WTC11 (cell line): ENCODE measurements at regions not wholly inside any gene's neighbourhood (a gene's known extent, or its start where the extent isn't known, plus 50 kb on each side); places are given as distances from the start of the nearest gene placed in this dataset.

Experiments used
- ATAC-seq: fragments of 200-7000 bp; cut with Tn5 transposase; 2 replicates; pipeline ENCODE4 v1.10.0; 2021; ENCODE audit warnings: mild to moderate bottlenecking, moderate library complexity
- CTCF ChIA-PET: fragments of 300-600 bp; sonication (Branson Sonifier 250); formaldehyde crosslinking; loops from one replicate; lab custom pipeline; 2021; ENCODE audit warnings: antibody characterized with exemption; lab: Charles Lee
- POLR2A ChIA-PET: fragments of 350-600 bp; sonication (Branson Sonifier 250); formaldehyde crosslinking; loops from one replicate; lab custom pipeline; 2021; ENCODE audit warnings: antibody characterized with exemption; lab: Charles Lee
- DNase-seq: peaks from one replicate; pipeline ENCODE4 v3.0.0; 2021; ENCODE audit warnings: low spot score
- H3K27ac Mint-ChIP-seq: 2 replicates; pipeline ENCODE4 v1.8.0; 2021; ENCODE audit warnings: mixed read lengths
- H3K27me3 Mint-ChIP-seq: 2 replicates; pipeline ENCODE4 v1.8.0; 2021; ENCODE audit warnings: low read depth, mild to moderate bottlenecking, moderate library complexity, mixed read lengths
- H3K36me3 Mint-ChIP-seq: 2 replicates; pipeline ENCODE4 v1.8.0; 2021; ENCODE audit warnings: mixed read lengths
- H3K4me1 Mint-ChIP-seq: 2 replicates; pipeline ENCODE4 v1.8.0; 2022; ENCODE audit warnings: mixed read lengths
- H3K4me3 Mint-ChIP-seq: 2 replicates; pipeline ENCODE4 v1.8.0; 2021; ENCODE audit warnings: mild to moderate bottlenecking, moderate library complexity, mixed read lengths
- H3K9me3 Mint-ChIP-seq: 2 replicates; pipeline ENCODE4 v1.8.0; 2021; ENCODE audit warnings: mixed read lengths
- CBFB ChIP-seq: sonication (generic); formaldehyde crosslinking; IDR thresholded peaks from 2 replicates; pipeline ENCODE4 v1.8.1; 2022; ENCODE audit warnings: mild to moderate bottlenecking, low read depth, missing genetic modification reagents
- CREB1 ChIP-seq: sonication (generic); formaldehyde crosslinking; IDR thresholded peaks from 2 replicates; pipeline ENCODE4 v1.8.0; 2023; ENCODE audit warnings: mild to moderate bottlenecking, missing genetic modification reagents
- CREM ChIP-seq: sonication (generic); formaldehyde crosslinking; IDR thresholded peaks from 2 replicates; pipeline ENCODE4 v1.8.1; 2022; ENCODE audit warnings: mild to moderate bottlenecking, missing genetic modification reagents, moderate library complexity
- ELF4 ChIP-seq: sonication (generic); formaldehyde crosslinking; IDR thresholded peaks from 2 replicates; pipeline ENCODE4 v1.8.1; 2022; ENCODE audit warnings: low read depth, mild to moderate bottlenecking, moderate library complexity, missing genetic modification reagents
- ESRRA ChIP-seq: sonication (generic); formaldehyde crosslinking; IDR thresholded peaks from 2 replicates; pipeline ENCODE4 v1.8.1; 2022; ENCODE audit warnings: mild to moderate bottlenecking, missing genetic modification reagents, borderline replicate concordance
- GABPB1 ChIP-seq: sonication (generic); formaldehyde crosslinking; IDR thresholded peaks from 2 replicates; pipeline ENCODE4 v1.8.1; 2023; ENCODE audit warnings: mild to moderate bottlenecking, missing genetic modification reagents
- MXD4 ChIP-seq: fragments of 250-450 bp; sonication (Bioruptor Pico); IDR thresholded peaks from 2 replicates; pipeline ENCODE4 v1.8.0; 2021; ENCODE audit warnings: mild to moderate bottlenecking, moderate library complexity, borderline replicate concordance
- NFATC4 ChIP-seq: fragments of 250-450 bp; sonication (Bioruptor Pico); IDR thresholded peaks from 2 replicates; pipeline ENCODE4 v1.9.0; 2021; ENCODE audit warnings: mild to moderate bottlenecking
- NR1H2 ChIP-seq: sonication (generic); formaldehyde crosslinking; IDR thresholded peaks from 2 replicates; pipeline ENCODE4 v1.9.0; 2021; ENCODE audit warnings: mild to moderate bottlenecking, moderate library complexity, missing genetic modification reagents
- OVOL2 ChIP-seq: fragments of 250-450 bp; sonication (Bioruptor Pico); IDR thresholded peaks from 2 replicates; pipeline ENCODE4 v1.9.0; 2021; ENCODE audit warnings: mild to moderate bottlenecking, borderline replicate concordance
- SOX15 ChIP-seq: fragments of 250-450 bp; sonication (Bioruptor Pico); IDR thresholded peaks from 2 replicates; pipeline ENCODE4 v1.9.0; 2021; ENCODE audit warnings: mild to moderate bottlenecking
- SP1 ChIP-seq: sonication (generic); formaldehyde crosslinking; conservative IDR thresholded peaks from 2 replicates; pipeline ENCODE4 v1.8.1; 2022; ENCODE audit warnings: missing genetic modification reagents
- TCF7 ChIP-seq: sonication (generic); formaldehyde crosslinking; IDR thresholded peaks from 2 replicates; pipeline ENCODE4 v1.8.0; 2022; ENCODE audit warnings: mild to moderate bottlenecking, low read depth, missing genetic modification reagents, moderate library complexity
- ZBTB21 ChIP-seq: sonication (generic); formaldehyde crosslinking; IDR thresholded peaks from 2 replicates; pipeline ENCODE4 v1.8.1; 2023; ENCODE audit warnings: mild to moderate bottlenecking, missing genetic modification reagents, borderline replicate concordance
- ZNF219 ChIP-seq: sonication (generic); formaldehyde crosslinking; IDR thresholded peaks from 2 replicates; pipeline ENCODE4 v1.8.0; 2023; ENCODE audit warnings: missing genetic modification reagents, mild to moderate bottlenecking, borderline replicate concordance
- TF ChIP-seq, protein P1 (sequence below): sonication (generic); formaldehyde crosslinking; IDR thresholded peaks from 2 replicates; pipeline ENCODE4 v1.8.1; 2022; ENCODE audit warnings: mild to moderate bottlenecking, missing genetic modification reagents, moderate library complexity, borderline replicate concordance
- TF ChIP-seq, protein P2 (sequence below): sonication (generic); formaldehyde crosslinking; IDR thresholded peaks from 2 replicates; pipeline ENCODE4 v1.8.0; 2023; ENCODE audit warnings: missing genetic modification reagents
- TF ChIP-seq, protein P3 (sequence below): sonication (generic); formaldehyde crosslinking; IDR thresholded peaks from 2 replicates; pipeline ENCODE4 v1.8.0; 2022; ENCODE audit warnings: mild to moderate bottlenecking, missing genetic modification reagents
- TF ChIP-seq, protein P4 (sequence below): sonication (generic); formaldehyde crosslinking; IDR thresholded peaks from 2 replicates; pipeline ENCODE4 v1.8.1; 2022; ENCODE audit warnings: mild to moderate bottlenecking, moderate library complexity, missing genetic modification reagents
- TF ChIP-seq, protein P5 (sequence below): sonication (generic); formaldehyde crosslinking; IDR thresholded peaks from 2 replicates; pipeline ENCODE4 v1.8.0; 2023; ENCODE audit warnings: mild to moderate bottlenecking, missing genetic modification reagents
- TF ChIP-seq, protein P6 (sequence below): sonication (generic); formaldehyde crosslinking; conservative IDR thresholded peaks from 2 replicates; pipeline ENCODE4 v1.8.1; 2022; ENCODE audit warnings: mild to moderate bottlenecking, missing genetic modification reagents
- TF ChIP-seq, protein P7 (sequence below): sonication (generic); formaldehyde crosslinking; IDR thresholded peaks from 2 replicates; pipeline ENCODE4 v1.8.1; 2023; ENCODE audit warnings: mild to moderate bottlenecking, missing genetic modification reagents
- TF ChIP-seq, protein P8 (sequence below): sonication (generic); formaldehyde crosslinking; IDR thresholded peaks from 2 replicates; pipeline ENCODE4 v1.8.0; 2022; ENCODE audit warnings: mild to moderate bottlenecking, missing genetic modification reagents

DNA sequence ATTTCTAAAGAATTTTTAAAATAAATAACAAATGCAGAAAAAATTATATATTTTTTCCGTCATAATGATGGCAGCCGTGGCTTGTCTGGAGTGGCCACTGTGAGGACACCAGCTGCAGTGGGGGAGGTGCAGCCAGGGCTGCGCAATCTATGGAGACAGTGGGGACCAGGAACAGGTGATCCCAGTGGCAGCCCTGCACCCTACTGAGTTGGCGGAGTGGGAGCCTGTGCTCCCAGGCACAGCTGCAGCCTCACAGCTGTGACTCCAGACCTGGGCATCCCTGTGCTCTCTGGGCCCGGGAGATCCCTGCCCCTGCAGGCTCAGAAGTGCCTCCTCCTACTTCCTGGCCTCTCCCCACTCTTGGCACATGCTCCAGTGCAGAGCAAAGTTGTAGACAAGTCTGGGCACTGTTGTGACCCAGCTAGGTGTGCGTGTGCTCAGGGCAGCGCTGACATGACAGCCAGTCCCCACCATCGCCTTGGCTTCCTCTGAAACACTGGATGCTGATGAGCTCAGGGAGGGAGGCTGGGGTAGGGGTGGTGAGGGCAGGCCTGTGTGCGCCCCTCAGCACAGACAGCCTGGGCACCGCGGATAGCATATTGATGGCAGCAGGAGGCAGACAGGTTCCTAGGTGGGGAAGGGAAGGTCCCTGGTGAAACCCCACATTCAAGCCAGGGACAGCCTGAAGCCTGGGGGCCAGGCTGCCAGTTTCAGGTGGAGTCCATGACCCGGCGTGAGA lies 96.0 kb upstream of the PRR16 start:
- ChIA-PET POLR2A (no interaction called here), CTCF (no interaction called here)
- Mint-ChIP-seq H3K27ac (no peak overlapping the region), H3K9me3 (0 out of 2 replicates have a peak, but pooled peaks cover 3% of the 10 kb centered on the region), H3K36me3 (no peaks in the 10 kb centered on the region), H3K4me3 (no peak overlapping the region), H3K27me3 (no peaks in the 10 kb centered on the region), H3K4me1 (no peaks in the 10 kb centered on the region)
- ATAC-seq, result no peak; the same call in 1 of the 2 replicates
- TF ChIP-seq, protein P1, sequence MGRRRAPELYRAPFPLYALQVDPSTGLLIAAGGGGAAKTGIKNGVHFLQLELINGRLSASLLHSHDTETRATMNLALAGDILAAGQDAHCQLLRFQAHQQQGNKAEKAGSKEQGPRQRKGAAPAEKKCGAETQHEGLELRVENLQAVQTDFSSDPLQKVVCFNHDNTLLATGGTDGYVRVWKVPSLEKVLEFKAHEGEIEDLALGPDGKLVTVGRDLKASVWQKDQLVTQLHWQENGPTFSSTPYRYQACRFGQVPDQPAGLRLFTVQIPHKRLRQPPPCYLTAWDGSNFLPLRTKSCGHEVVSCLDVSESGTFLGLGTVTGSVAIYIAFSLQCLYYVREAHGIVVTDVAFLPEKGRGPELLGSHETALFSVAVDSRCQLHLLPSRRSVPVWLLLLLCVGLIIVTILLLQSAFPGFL (CRISPR knock-in tag), result no peak
- TF ChIP-seq CREB1 (CRISPR knock-in tag) (no peak), TCF7 (CRISPR knock-in tag) (no peak), GABPB1 (CRISPR knock-in tag) (no peak), NR1H2 (CRISPR knock-in tag) (no peak), ELF4 (CRISPR knock-in tag) (no peak), SP1 (CRISPR knock-in tag) (no peak), CREM (CRISPR knock-in tag) (no peak)
- TF ChIP-seq, protein P2, sequence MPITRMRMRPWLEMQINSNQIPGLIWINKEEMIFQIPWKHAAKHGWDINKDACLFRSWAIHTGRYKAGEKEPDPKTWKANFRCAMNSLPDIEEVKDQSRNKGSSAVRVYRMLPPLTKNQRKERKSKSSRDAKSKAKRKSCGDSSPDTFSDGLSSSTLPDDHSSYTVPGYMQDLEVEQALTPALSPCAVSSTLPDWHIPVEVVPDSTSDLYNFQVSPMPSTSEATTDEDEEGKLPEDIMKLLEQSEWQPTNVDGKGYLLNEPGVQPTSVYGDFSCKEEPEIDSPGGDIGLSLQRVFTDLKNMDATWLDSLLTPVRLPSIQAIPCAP (CRISPR knock-in tag), result no peak
- TF ChIP-seq, protein P3, sequence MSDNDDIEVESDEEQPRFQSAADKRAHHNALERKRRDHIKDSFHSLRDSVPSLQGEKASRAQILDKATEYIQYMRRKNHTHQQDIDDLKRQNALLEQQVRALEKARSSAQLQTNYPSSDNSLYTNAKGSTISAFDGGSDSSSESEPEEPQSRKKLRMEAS (CRISPR knock-in tag), result no peak
- TF ChIP-seq, protein P4, sequence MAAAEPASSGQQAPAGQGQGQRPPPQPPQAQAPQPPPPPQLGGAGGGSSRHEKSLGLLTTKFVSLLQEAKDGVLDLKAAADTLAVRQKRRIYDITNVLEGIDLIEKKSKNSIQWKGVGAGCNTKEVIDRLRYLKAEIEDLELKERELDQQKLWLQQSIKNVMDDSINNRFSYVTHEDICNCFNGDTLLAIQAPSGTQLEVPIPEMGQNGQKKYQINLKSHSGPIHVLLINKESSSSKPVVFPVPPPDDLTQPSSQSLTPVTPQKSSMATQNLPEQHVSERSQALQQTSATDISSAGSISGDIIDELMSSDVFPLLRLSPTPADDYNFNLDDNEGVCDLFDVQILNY (CRISPR knock-in tag), result no peak
- DNase-seq, result no peak

DNA sequence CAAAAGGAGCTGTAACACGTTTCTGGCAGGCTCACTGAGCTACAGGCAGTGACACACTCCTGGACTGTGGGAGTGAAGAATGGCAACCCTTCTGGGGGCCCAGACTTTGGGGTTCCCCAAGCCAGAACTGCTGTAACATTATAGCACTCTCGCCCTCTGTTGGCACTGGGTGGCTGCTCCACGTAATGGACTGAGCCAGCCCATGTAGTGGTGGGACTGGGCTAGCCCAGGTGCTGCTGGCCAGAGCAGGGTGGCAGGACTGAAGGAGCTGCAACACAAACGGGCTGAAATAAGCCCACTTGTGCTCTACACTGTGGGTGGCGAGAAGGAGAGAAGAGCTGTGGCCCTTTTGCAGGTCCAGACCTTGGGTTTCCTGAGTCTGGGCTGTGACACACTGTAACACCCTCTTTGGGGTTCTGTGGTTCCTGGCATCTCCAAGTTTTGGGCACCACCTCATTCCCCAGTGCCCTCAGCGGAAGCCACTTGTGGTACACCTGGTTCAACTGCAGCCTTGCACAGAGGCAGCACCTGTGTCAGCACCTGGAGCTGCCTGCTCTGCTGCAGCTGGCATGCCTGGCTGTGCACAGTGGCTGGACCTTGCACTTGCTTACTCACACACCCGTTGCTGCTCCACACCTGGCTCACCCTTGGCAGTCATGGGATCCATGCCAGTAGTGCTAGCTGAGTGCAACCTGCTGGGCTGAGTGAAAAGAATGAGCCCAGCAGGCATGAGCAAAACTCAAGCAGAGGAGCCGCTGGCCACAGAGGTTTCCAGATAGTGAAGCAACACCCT lies 95.0 kb upstream of the PRR16 start:
- H3K27ac Mint-ChIP-seq, result no peak overlapping the region
- ChIA-PET POLR2A (no interaction called here), CTCF (no interaction called here)
- DNase-seq (peak; percentile 19), ATAC-seq (peak; percentile 82; the same call in 1 of the 2 replicates)
- H3K4me3 Mint-ChIP-seq, result no peak overlapping the region
- no peaks in the 10 kb centered on the region for H3K36me3 Mint-ChIP-seq
- no peaks in the 10 kb centered on the region for H3K27me3 Mint-ChIP-seq
- H3K4me1 Mint-ChIP-seq, result no peaks in the 10 kb centered on the region
- 0 out of 2 replicates have a peak, but pooled peaks cover 3% of the 10 kb centered on the region for H3K9me3 Mint-ChIP-seq
- no peak for TF ChIP-seq OVOL2 (CRISPR knock-in tag)
- TF ChIP-seq ZNF219, result no peak
- TF ChIP-seq, protein P5, sequence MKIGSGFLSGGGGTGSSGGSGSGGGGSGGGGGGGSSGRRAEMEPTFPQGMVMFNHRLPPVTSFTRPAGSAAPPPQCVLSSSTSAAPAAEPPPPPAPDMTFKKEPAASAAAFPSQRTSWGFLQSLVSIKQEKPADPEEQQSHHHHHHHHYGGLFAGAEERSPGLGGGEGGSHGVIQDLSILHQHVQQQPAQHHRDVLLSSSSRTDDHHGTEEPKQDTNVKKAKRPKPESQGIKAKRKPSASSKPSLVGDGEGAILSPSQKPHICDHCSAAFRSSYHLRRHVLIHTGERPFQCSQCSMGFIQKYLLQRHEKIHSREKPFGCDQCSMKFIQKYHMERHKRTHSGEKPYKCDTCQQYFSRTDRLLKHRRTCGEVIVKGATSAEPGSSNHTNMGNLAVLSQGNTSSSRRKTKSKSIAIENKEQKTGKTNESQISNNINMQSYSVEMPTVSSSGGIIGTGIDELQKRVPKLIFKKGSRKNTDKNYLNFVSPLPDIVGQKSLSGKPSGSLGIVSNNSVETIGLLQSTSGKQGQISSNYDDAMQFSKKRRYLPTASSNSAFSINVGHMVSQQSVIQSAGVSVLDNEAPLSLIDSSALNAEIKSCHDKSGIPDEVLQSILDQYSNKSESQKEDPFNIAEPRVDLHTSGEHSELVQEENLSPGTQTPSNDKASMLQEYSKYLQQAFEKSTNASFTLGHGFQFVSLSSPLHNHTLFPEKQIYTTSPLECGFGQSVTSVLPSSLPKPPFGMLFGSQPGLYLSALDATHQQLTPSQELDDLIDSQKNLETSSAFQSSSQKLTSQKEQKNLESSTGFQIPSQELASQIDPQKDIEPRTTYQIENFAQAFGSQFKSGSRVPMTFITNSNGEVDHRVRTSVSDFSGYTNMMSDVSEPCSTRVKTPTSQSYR (CRISPR knock-in tag), result no peak
- TF ChIP-seq, protein P6, sequence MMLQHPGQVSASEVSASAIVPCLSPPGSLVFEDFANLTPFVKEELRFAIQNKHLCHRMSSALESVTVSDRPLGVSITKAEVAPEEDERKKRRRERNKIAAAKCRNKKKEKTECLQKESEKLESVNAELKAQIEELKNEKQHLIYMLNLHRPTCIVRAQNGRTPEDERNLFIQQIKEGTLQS (CRISPR knock-in tag), result no peak
- no peak for TF ChIP-seq ESRRA
- no peak for TF ChIP-seq MXD4
- no peak for TF ChIP-seq CBFB (CRISPR knock-in tag)
- TF ChIP-seq, protein P7, sequence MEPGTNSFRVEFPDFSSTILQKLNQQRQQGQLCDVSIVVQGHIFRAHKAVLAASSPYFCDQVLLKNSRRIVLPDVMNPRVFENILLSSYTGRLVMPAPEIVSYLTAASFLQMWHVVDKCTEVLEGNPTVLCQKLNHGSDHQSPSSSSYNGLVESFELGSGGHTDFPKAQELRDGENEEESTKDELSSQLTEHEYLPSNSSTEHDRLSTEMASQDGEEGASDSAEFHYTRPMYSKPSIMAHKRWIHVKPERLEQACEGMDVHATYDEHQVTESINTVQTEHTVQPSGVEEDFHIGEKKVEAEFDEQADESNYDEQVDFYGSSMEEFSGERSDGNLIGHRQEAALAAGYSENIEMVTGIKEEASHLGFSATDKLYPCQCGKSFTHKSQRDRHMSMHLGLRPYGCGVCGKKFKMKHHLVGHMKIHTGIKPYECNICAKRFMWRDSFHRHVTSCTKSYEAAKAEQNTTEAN, result no peak
- TF ChIP-seq, protein P8, sequence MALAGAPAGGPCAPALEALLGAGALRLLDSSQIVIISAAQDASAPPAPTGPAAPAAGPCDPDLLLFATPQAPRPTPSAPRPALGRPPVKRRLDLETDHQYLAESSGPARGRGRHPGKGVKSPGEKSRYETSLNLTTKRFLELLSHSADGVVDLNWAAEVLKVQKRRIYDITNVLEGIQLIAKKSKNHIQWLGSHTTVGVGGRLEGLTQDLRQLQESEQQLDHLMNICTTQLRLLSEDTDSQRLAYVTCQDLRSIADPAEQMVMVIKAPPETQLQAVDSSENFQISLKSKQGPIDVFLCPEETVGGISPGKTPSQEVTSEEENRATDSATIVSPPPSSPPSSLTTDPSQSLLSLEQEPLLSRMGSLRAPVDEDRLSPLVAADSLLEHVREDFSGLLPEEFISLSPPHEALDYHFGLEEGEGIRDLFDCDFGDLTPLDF (CRISPR knock-in tag), result no peak
- no peak for TF ChIP-seq ZBTB21 (CRISPR knock-in tag)
- TF ChIP-seq SOX15 (CRISPR knock-in tag), result no peak
- TF ChIP-seq, protein P4 (CRISPR knock-in tag), result no peak
- TF ChIP-seq NFATC4 (CRISPR knock-in tag), result no peak
